LNCaP clone FGC (cell line): ENCODE measurements at regions not wholly inside any gene's neighbourhood (a gene's known extent, or its start where the extent isn't known, plus 50 kb on each side); places are given as distances from the start of the nearest gene placed in this dataset.

Experiments used
- DNase-seq: peaks from one replicate; pipeline ENCODE4 v3.0.0-alpha.2; 2011; ENCODE audit warnings: low read depth
- H3K4me3 ChIP-seq: 2 replicates; pipeline ENCODE4 v1.5.1; 2011; ENCODE audit warnings: mild to moderate bottlenecking, low read depth, low read length, control low read depth
- CTCF ChIP-seq: IDR thresholded peaks from 2 replicates; pipeline ENCODE4 v1.5.1; 2012; ENCODE audit warnings: mild to moderate bottlenecking; ENCODE audit not compliant: control insufficient read depth, insufficient read depth; ENCODE audit errors: extremely low read depth

- TF ChIP-seq CTCF = peak; percentile 36
- no peak overlapping the region for H3K4me3 ChIP-seq
- no peak for DNase-seq
Measured at GRCh38 chr6:144548536-144548935, 263.4 kb downstream of the UTRN start.

GRCh38 chr6:144549837-144550747 lies 265.0 kb downstream of the UTRN start:
- TF ChIP-seq CTCF = no peak
- no peak overlapping the region for H3K4me3 ChIP-seq
- DNase-seq = no peak

- no peak for DNase-seq
- no peak for TF ChIP-seq CTCF
- H3K4me3 ChIP-seq = no peak overlapping the region
Measured at GRCh38 chr6:144551339-144551738, 266.2 kb downstream of the UTRN start.

DNA sequence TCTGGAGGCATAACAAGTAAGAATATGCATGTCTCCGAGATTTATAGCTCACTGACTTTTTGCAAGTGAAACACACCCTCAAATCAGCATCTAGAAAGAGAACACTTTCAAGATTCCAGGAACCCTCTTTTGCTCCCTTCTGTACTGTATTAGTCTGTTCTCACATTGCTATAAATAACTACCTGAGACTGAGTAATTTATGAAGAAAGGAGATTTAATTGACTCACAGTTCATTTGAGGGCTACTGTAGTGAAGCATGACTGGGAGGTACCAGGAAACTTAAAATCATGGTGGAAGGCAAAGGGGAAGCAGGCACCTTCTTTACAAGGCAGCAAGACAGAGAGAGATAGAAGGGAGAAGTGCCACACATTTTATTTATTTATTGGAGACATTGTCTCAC lies 269.9 kb downstream of the UTRN start:
- DNase-seq = no peak
- H3K4me3 ChIP-seq = no peak overlapping the region
- no peak for TF ChIP-seq CTCF

DNA sequence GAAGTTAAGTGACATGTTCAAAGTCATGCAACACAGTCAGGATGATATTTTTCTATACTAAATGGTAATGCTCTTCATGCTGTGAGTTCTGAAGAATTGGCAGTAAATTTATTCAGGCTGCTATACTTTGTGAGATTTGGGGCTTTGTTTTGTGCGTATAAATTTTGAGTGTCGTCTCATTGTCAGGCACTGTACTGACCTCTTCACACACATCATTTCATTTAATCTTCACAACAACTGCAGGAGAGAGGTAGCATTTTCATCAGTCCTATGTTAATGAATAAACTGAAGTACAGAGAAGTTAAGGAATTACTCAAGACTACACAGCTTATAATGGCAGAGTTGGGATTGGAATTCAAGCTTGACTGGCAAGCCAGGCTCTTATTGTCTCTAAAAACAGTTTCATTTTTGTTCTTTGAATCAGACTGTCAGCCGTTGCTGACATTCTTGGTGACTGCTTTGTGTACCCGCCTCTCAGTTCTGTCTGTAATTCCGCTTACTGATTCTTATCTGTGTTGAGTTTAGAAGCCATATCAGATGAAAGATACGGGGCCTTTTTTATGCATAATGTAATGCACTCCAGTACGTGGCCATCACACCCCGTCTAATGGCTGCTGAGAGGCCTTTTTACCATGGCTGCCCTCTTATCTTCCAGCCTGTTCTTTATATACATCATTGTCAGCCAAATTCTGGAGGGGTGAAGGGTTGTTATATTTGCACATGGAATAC lies 274.9 kb downstream of the UTRN start:
- no peak for TF ChIP-seq CTCF
- no peak overlapping the region for H3K4me3 ChIP-seq
- DNase-seq = peak; percentile 41

DNA sequence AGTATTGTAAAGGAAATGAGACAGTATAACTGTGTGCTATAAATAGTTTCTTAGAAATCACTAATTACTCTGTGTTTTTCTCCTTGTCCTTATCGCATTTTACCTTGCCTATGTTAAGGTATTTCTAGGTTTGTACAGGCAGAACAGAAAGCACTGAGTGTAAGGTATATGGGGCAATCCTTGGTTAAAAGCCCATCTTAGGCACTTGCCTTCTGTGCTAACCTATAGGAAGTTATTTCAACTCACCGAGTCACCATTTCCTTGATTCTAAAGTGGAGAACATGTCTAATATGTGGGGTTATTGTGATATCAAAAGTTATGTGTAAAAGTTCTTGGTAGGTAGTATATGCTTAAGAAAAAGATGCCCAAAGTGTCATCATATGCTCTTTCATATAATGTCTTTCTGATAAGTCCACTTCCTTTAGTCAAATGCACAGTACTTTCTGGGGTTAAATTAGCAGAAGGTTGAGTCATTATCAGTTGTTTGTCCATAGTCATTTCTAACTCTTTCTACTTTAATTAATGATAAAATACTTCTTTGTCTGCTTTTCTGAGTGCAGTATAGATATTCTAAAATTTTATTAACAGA lies 276.4 kb downstream of the UTRN start:
- DNase-seq = no peak
- no peak for TF ChIP-seq CTCF
- H3K4me3 ChIP-seq = no peak overlapping the region
